COLO829 (cell line): ENCODE measurements at regions not wholly inside any gene's neighbourhood (a gene's known extent, or its start where the extent isn't known, plus 50 kb on each side); places are given as distances from the start of the nearest gene placed in this dataset.
"Not testable (repeated sequence)": the region's sequence is repeated elsewhere in the genome, so short reads cannot be mapped to it uniquely, and the experiment has no call there.

Experiments
- DNase-seq: peaks from one replicate; pipeline ENCODE4 v3.0.0; 2012; ENCODE audit warnings: low spot score

- no peak for DNase-seq
Observed at GRCh38 chr2:49686291-49686690, 532.0 kb upstream of the FSHR start.

- DNase-seq, result no peak
Observed at GRCh38 chr2:49677227-49677626, 522.9 kb upstream of the FSHR start.

GRCh38 chr2:49664827-49665226 lies 510.5 kb upstream of the FSHR start:
- no peak for DNase-seq

GRCh38 chr2:49661809-49662208 lies 507.5 kb upstream of the FSHR start:
- DNase-seq, result no peak

GRCh38 chr2:49656853-49657252 lies 502.5 kb upstream of the FSHR start:
- DNase-seq, result no peak

- DNase-seq, result no peak
Observed at GRCh38 chr2:49643149-49643548, 488.8 kb upstream of the FSHR start.

- DNase-seq, result no peak
Observed at GRCh38 chr2:49640630-49641029, 486.3 kb upstream of the FSHR start.

- no peak for DNase-seq
Observed at GRCh38 chr2:49621016-49621415, 466.7 kb upstream of the FSHR start.

- DNase-seq, result no peak
Observed at GRCh38 chr2:49619804-49620203, 465.5 kb upstream of the FSHR start.

- DNase-seq, result no peak
Observed at GRCh38 chr2:49618491-49618890, 464.2 kb upstream of the FSHR start.

GRCh38 chr2:49616800-49617199 lies 462.5 kb upstream of the FSHR start:
- peak; percentile 24 for DNase-seq

GRCh38 chr2:49611796-49612195 lies 457.5 kb upstream of the FSHR start:
- DNase-seq, result not testable (repeated sequence)

GRCh38 chr2:49600524-49600923 lies 446.2 kb upstream of the FSHR start:
- DNase-seq, result no peak

- no peak for DNase-seq
Observed at GRCh38 chr2:49598231-49598630, 443.9 kb upstream of the FSHR start.

GRCh38 chr2:49585921-49586320 lies 431.6 kb upstream of the FSHR start:
- DNase-seq, result no peak

GRCh38 chr2:49582946-49583345 lies 428.6 kb upstream of the FSHR start:
- no peak for DNase-seq

GRCh38 chr2:49577041-49577440 lies 422.7 kb upstream of the FSHR start:
- no peak for DNase-seq

GRCh38 chr2:49569176-49569575 lies 414.9 kb upstream of the FSHR start:
- DNase-seq, result no peak

- DNase-seq, result no peak
Observed at GRCh38 chr2:49567811-49568600, 413.7 kb upstream of the FSHR start.

- DNase-seq, result no peak
Observed at GRCh38 chr2:49567021-49567420, 412.7 kb upstream of the FSHR start.

GRCh38 chr2:49553658-49554057 lies 399.3 kb upstream of the FSHR start:
- DNase-seq, result no peak

GRCh38 chr2:49532702-49533101 lies 378.4 kb upstream of the FSHR start:
- DNase-seq, result no peak

GRCh38 chr2:49515996-49516782 lies 361.9 kb upstream of the FSHR start:
- no peak for DNase-seq

- DNase-seq, result no peak
Observed at GRCh38 chr2:49514201-49514600, 359.9 kb upstream of the FSHR start.
